C4-2B (cell line): ENCODE measurements at regions not wholly inside any gene's neighbourhood (a gene's known extent, or its start where the extent isn't known, plus 50 kb on each side); places are given as distances from the start of the nearest gene placed in this dataset.

ENCODE experiments used
- CTCF ChIP-seq: fragments of 450-650 bp; conservative IDR thresholded peaks from 2 replicates; pipeline ENCODE4 v1.5.1; 2017; ENCODE audit warnings: mild to moderate bottlenecking
- ZFX ChIP-seq: fragments of 450-650 bp; IDR thresholded peaks from 2 replicates; pipeline ENCODE4 v1.6.1; 2017

GRCh38 chr4:31458813-31459212, 738.6 kb downstream of the PCDH7 start:
- TF ChIP-seq CTCF (no peak), ZFX (no peak)
